PC-9 (cell line): ENCODE measurements at regions not wholly inside any gene's neighbourhood (a gene's known extent, or its start where the extent isn't known, plus 50 kb on each side); places are given as distances from the start of the nearest gene placed in this dataset.
"Not testable (repeated sequence)": the region's sequence is repeated elsewhere in the genome, so short reads cannot be mapped to it uniquely, and the experiment has no call there.

Source experiments
- BruUV-seq: library from RNA; stranded (reverse); fragments of 400-500 nt; replicated peaks from 2 replicates; lab custom pipeline; 2021; lab: Mats Ljungman, UMichigan
- CTCF ChIA-PET: fragments of 300-600 bp; sonication (Branson Sonifier 250); formaldehyde crosslinking; loops from one replicate; lab custom pipeline; 2022; ENCODE audit warnings: antibody characterized with exemption; lab: Charles Lee
- POLR2A ChIA-PET: fragments of 300-600 bp; sonication (Branson Sonifier 250); formaldehyde crosslinking; loops from one replicate; lab custom pipeline; 2022; ENCODE audit warnings: antibody characterized with exemption; ENCODE audit not compliant: unreplicated experiment; lab: Charles Lee
- DNase-seq, 2 experiments: peaks; one replicate each; pipeline versions ENCODE4 v3.0.0 to v3.0.0-alpha.2; 2015 to 2022; ENCODE audit warnings: mixed read lengths in 1 of 2
- H2AFZ ChIP-seq: fragments of 200-600 bp; sonication (generic); 2 replicates; pipeline ENCODE4 v1.8.1; 2017; ENCODE audit warnings: antibody characterized with exemption
- H3F3A ChIP-seq: fragments of 200-600 bp; sonication (generic); 2 replicates; pipeline ENCODE4 v1.8.1; 2017; ENCODE audit warnings: antibody characterized with exemption, mild to moderate bottlenecking, low read depth; ENCODE audit not compliant: insufficient read depth
- H3K27ac ChIP-seq: fragments of 200-600 bp; sonication (generic); 2 replicates; pipeline ENCODE4 v1.6.1; 2016; ENCODE audit warnings: mixed run types
- H3K27me3 ChIP-seq: fragments of 200-600 bp; sonication (generic); 2 replicates; pipeline ENCODE4 v1.6.1; 2016; ENCODE audit warnings: low read depth, mixed run types; ENCODE audit not compliant: insufficient read depth
- H3K36me3 ChIP-seq: fragments of 200-600 bp; sonication (generic); 2 replicates; pipeline ENCODE4 v1.6.1; 2016; ENCODE audit warnings: low read depth, mixed run types
- H3K4me1 ChIP-seq: fragments of 200-600 bp; sonication (generic); replicated peaks from 2 replicates; pipeline ENCODE4 v1.6.1; 2016; ENCODE audit warnings: mixed run types; ENCODE audit not compliant: insufficient read depth
- H3K4me2 ChIP-seq: fragments of 200-600 bp; sonication (generic); 2 replicates; pipeline ENCODE4 v1.6.1; 2017; ENCODE audit warnings: mixed run types
- H3K4me3 ChIP-seq: fragments of 200-600 bp; sonication (generic); 2 replicates; pipeline ENCODE4 v1.6.1; 2016; ENCODE audit warnings: mixed run types
- H3K79me2 ChIP-seq: fragments of 200-600 bp; sonication (generic); 2 replicates; pipeline ENCODE4 v1.6.1; 2017; ENCODE audit warnings: low read depth, mixed run types
- H3K9me2 ChIP-seq: fragments of 200-600 bp; sonication (generic); 2 replicates; pipeline ENCODE4 v1.8.1; 2017; ENCODE audit warnings: mild to moderate bottlenecking; ENCODE audit not compliant: insufficient read depth
- H3K9me3 ChIP-seq: fragments of 200-600 bp; sonication (generic); 2 replicates; pipeline ENCODE4 v1.8.1; 2016; ENCODE audit warnings: low read depth; ENCODE audit not compliant: insufficient read depth
- H4K20me1 ChIP-seq: fragments of 200-600 bp; sonication (generic); 2 replicates; pipeline ENCODE4 v1.8.1; 2017; ENCODE audit not compliant: insufficient read depth
- EZH2 ChIP-seq: fragments of 200-600 bp; sonication (generic); IDR thresholded peaks from 2 replicates; pipeline ENCODE4 v1.8.0; 2017; ENCODE audit warnings: antibody characterized with exemption, low read depth
- intact Hi-C: fragments of 100-400 bp; cut with micrococcal nuclease; formaldehyde crosslinking; loops from one replicate; pipeline ENCODE4 v1.10.0; 2022; ENCODE audit not compliant: unreplicated experiment
- TF ChIP-seq, protein P1 (sequence below): fragments of 200-600 bp; sonication (generic); conservative IDR thresholded peaks from 2 replicates; pipeline ENCODE4 v1.6.1; 2017; ENCODE audit warnings: mixed run types, antibody characterized with exemption, mild to moderate bottlenecking, moderate library complexity

DNA sequence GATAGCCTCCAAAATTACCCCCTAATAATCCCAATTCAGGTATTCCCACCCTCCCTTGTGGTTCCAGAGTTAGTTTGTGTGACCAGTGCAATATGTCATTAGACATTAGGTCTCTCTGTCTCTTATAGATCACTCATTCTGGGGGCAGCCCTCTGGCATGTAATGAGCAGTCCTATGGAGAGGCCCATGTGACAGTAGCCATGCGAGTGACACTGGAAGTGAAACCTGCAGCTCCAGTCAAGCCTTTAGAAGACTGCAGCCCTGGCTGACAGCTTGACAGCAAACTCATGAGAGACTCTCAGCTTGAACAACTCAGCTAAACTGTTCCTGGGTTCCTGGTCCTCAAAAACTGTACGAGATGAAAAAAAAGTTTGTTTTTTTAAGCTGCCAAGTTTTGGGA, 54.0 kb upstream of the HSPB3 start:
- Histone ChIP-seq H3K36me3 (no peaks in the 10 kb centered on the region), H3F3A (no peaks in the 10 kb centered on the region), H3K9me2 (no peaks in the 10 kb centered on the region), H3K27ac (no peak overlapping the region), H3K4me2 (no peak overlapping the region), H4K20me1 (no peaks in the 10 kb centered on the region), H3K4me1 (no peaks in the 10 kb centered on the region), H3K27me3 (no peaks in the 10 kb centered on the region), H3K79me2 (no peaks in the 10 kb centered on the region), H2AFZ (no peak overlapping the region), H3K4me3 (no peak overlapping the region), H3K9me3 (no peaks in the 10 kb centered on the region)
- no peak for DNase-seq
- BruUV-seq: no TSS peak
- ChIA-PET POLR2A (no interaction called here), CTCF (no interaction called here)
- intact Hi-C loops: no loop called here
- TF ChIP-seq EZH2: no peak
- TF ChIP-seq, protein P1, sequence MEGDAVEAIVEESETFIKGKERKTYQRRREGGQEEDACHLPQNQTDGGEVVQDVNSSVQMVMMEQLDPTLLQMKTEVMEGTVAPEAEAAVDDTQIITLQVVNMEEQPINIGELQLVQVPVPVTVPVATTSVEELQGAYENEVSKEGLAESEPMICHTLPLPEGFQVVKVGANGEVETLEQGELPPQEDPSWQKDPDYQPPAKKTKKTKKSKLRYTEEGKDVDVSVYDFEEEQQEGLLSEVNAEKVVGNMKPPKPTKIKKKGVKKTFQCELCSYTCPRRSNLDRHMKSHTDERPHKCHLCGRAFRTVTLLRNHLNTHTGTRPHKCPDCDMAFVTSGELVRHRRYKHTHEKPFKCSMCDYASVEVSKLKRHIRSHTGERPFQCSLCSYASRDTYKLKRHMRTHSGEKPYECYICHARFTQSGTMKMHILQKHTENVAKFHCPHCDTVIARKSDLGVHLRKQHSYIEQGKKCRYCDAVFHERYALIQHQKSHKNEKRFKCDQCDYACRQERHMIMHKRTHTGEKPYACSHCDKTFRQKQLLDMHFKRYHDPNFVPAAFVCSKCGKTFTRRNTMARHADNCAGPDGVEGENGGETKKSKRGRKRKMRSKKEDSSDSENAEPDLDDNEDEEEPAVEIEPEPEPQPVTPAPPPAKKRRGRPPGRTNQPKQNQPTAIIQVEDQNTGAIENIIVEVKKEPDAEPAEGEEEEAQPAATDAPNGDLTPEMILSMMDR: no peak

DNA sequence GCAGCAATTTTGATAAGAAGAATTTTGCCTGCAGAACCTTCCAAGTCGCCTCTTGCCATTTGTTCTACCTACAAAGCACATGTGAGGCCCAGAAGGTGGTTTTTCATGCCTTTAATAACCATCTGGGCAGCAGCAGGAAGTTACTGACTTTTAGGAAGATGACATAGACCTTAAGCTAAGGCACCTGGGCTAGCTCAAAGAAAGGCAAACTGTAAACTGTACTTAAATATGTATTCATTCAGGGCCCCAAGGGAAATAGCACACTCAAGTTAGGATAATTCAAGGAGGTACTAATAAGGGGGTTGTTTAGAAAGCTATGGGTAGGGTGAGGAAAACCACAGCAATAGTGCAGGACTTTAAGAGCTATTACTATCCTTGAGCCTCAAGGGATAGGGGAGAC, 57.3 kb upstream of the HSPB3 start:
- no peak overlapping the region for H3K4me2 ChIP-seq
- H3K9me2 ChIP-seq: no peaks in the 10 kb centered on the region
- H4K20me1 ChIP-seq: no peaks in the 10 kb centered on the region
- no peaks in the 10 kb centered on the region for H3K4me1 ChIP-seq
- H2AFZ ChIP-seq: no peak overlapping the region
- POLR2A ChIA-PET: no interaction called here
- DNase-seq: no peak
- no peaks in the 10 kb centered on the region for H3K9me3 ChIP-seq
- intact Hi-C loops: no loop called here
- no peaks in the 10 kb centered on the region for H3K79me2 ChIP-seq
- no peak overlapping the region for H3K4me3 ChIP-seq
- H3K27me3 ChIP-seq: no peaks in the 10 kb centered on the region
- no peak overlapping the region for H3K27ac ChIP-seq
- no peaks in the 10 kb centered on the region for H3F3A ChIP-seq
- TF ChIP-seq EZH2: no peak
- TF ChIP-seq, protein P1: no peak
- CTCF ChIA-PET: no interaction called here
- no peaks in the 10 kb centered on the region for H3K36me3 ChIP-seq
- no TSS peak for BruUV-seq

DNA sequence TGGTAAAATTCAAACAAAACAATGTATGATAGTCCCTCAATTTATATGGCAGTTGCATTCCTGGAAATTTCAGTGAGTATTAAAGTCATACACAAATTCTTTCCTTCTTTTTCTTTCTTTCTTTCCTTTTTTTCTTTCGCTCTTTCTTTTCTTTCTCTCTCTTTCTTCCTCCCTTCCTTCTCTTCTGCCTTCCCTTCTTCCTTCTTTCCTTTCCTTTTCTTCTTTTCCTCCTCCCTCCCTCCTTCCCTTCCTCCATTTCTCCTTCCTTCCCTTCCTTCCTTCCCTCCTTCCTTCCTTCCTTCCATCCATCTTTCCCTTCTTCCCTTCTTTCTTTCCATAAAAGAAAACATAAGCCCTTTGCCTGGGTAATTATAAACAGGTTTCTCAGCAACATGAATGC, 58.1 kb upstream of the HSPB3 start:
- POLR2A ChIA-PET: no interaction called here
- H3K9me2 ChIP-seq: no peaks in the 10 kb centered on the region
- DNase-seq: no peak
- no peaks in the 10 kb centered on the region for H3F3A ChIP-seq
- CTCF ChIA-PET: no interaction called here
- no peaks in the 10 kb centered on the region for H3K9me3 ChIP-seq
- H3K4me1 ChIP-seq: no peaks in the 10 kb centered on the region
- no peak overlapping the region for H3K4me2 ChIP-seq
- intact Hi-C loops: no loop called here
- H3K79me2 ChIP-seq: no peaks in the 10 kb centered on the region
- H4K20me1 ChIP-seq: no peaks in the 10 kb centered on the region
- no peak for TF ChIP-seq EZH2
- TF ChIP-seq, protein P1: no peak
- no peak overlapping the region for H2AFZ ChIP-seq
- H3K27me3 ChIP-seq: no peaks in the 10 kb centered on the region
- H3K27ac ChIP-seq: no peak overlapping the region
- BruUV-seq: no TSS peak
- no peak overlapping the region for H3K4me3 ChIP-seq
- H3K36me3 ChIP-seq: no peaks in the 10 kb centered on the region

DNA sequence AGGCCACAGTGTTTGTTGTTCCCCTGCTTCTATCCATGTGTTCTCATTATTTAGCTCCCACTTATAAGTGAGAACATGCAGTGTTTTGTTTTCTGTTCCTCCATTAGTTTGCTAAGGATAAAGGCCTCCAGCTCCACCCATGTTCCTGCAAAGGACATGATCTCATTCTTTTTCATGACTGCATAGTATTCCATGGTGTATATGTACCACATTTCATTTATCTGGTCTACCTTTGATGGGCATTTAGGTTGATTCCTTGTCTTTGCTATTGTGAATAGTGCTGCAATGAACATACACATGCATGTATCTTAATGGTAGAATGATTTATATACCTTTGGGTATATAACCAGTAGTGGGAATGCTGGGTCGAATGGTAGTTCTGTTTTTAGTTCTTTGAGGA, 62.5 kb upstream of the HSPB3 start:
- H3K9me3 ChIP-seq, BruUV-seq, POLR2A ChIA-PET, H3K4me1 ChIP-seq, intact Hi-C loops, H3F3A ChIP-seq, CTCF ChIA-PET, H2AFZ ChIP-seq, H3K27ac ChIP-seq, H4K20me1 ChIP-seq, DNase-seq, H3K4me2 ChIP-seq, H3K79me2 ChIP-seq, H3K27me3 ChIP-seq, H3K36me3 ChIP-seq, H3K9me2 ChIP-seq, H3K4me3 ChIP-seq: not testable (repeated sequence)
